IMR-90 (cell line): ENCODE measurements at regions not wholly inside any gene's neighbourhood (a gene's known extent, or its start where the extent isn't known, plus 50 kb on each side); places are given as distances from the start of the nearest gene placed in this dataset.

ENCODE experiments used
- MAZ ChIP-seq: IDR thresholded peaks from 2 replicates; pipeline ENCODE4 v1.6.1; 2012; ENCODE audit warnings: low read depth, mild to moderate bottlenecking, low read length, improper control_type of control experiment, moderate library complexity, borderline replicate concordance
- POLR2A ChIP-seq: IDR thresholded peaks from 2 replicates; pipeline ENCODE4 v1.6.1; 2012; ENCODE audit warnings: mild to moderate bottlenecking, low read depth, low read length
- RAD21 ChIP-seq: IDR thresholded peaks from 2 replicates; pipeline ENCODE4 v1.6.1; 2012; ENCODE audit warnings: low read length, improper control_type of control experiment
- TF ChIP-seq, protein P1 (sequence below): conservative IDR thresholded peaks from 2 replicates; pipeline ENCODE4 v1.5.1; 2012; ENCODE audit warnings: mild to moderate bottlenecking, low read depth, low read length, improper control_type of control experiment

DNA sequence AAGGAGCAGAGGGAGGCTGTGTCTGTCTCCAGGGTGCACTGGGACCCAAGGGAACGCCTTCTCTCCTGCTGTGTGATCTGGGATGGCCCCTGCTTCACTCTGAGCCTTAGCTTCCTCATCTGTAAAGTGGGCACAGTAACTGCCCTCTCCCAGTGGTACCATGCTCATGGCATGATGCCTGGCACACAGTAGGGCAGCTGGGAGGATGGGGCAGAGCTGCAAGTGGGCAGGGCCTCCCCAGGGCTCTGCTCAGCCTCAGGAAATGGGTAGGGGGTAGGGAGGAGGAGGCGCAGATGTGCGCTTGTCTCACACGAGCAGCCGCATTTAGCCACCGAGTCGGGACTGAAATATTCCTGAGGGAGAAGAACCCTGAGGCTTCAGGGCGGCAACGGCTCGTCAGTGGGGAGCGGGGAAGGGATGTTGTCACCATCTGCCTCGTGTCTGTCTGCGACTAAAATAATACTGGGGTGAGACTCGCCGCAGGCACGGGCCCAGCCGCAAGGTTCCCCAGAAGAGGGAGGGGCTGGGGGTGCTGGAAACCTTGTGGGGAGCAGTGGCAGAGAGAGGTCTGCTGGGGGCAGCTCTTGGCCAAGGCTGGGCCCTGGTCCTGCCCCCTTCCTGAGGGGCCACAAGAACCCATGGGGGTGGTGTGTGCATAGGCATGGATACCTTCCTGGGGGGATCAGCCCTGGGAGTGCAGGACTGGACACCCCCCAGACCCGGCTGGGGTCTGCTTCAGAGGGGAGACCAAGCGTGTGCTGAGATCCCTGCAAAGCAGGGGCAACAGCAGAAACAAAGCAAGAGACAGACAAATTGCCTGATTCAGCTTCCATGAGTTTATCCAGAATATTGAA lies 55.2 kb upstream of the PSD2 start:
- TF ChIP-seq, protein P1, sequence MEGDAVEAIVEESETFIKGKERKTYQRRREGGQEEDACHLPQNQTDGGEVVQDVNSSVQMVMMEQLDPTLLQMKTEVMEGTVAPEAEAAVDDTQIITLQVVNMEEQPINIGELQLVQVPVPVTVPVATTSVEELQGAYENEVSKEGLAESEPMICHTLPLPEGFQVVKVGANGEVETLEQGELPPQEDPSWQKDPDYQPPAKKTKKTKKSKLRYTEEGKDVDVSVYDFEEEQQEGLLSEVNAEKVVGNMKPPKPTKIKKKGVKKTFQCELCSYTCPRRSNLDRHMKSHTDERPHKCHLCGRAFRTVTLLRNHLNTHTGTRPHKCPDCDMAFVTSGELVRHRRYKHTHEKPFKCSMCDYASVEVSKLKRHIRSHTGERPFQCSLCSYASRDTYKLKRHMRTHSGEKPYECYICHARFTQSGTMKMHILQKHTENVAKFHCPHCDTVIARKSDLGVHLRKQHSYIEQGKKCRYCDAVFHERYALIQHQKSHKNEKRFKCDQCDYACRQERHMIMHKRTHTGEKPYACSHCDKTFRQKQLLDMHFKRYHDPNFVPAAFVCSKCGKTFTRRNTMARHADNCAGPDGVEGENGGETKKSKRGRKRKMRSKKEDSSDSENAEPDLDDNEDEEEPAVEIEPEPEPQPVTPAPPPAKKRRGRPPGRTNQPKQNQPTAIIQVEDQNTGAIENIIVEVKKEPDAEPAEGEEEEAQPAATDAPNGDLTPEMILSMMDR = no peak
- TF ChIP-seq POLR2A (no peak), RAD21 (no peak), MAZ (no peak)
